NCI-H526 treated with DMSO at 0.1 percent for 48 hours (cell line): ENCODE measurements at regions not wholly inside any gene's neighbourhood (a gene's known extent, or its start where the extent isn't known, plus 50 kb on each side); places are given as distances from the start of the nearest gene placed in this dataset.

Experiments
- DNase-seq: peaks from one replicate; lab custom pipeline; 2025; lab: John Stamatoyannopoulos, UW

DNA sequence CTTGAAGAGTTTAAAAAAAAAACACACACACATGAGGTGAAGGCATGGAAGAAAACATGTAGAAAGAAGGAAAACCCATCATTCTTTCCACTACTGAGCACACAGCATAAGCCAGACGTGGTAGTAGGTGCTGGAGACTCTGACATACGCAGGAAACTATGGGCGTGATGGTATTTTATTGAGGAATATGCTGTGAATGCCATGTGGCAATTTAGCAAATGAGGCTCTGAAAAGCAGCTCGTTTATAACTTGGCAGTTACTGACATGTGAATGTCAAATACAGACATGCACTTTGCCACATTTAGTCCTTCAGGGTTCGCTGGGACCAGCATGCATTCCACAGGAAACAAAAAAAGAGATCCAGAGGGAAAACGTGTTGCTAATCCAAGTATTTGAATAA is 74.3 kb upstream of the IFNAR2 start:
- DNase-seq = peak; percentile 98

DNA sequence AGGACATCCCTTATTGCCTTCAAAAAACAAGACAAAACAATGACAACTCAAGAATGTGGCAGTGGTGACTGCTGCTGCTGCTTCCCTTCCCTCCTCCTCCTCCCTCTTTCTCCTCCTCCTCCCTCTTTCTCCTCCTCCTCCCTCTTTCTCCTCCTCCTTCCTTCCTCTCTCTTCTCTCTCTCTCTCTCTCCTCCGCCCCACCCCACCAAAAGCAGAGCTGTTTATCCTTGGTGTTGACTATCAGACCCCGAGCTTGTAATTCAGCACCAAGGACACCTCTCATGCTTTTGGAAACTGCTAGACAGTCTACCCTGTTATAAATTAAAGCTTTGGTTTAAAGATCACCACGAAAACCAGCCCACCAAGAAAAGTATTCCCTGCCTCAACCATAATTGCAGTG is 72.4 kb upstream of the IFNAR2 start:
- no peak for DNase-seq

DNA sequence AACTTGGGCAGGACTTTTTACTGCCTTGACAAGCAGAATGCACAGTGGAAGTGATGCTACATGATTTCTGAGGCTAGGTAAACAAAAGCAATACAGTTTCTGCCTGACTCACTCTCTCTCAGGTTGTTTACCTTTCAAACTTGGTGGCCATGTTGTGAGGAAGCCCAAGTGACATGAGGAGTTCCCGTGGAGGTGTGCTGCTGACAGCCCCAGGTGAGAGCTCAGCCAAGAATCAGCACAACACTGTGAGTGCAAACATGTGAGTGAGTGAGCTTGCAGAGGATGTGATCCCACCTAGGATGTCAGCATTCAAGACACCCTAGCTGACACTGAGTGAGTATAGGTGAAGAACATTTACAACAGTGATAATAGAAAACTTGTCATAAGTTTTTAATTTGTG is 71.1 kb upstream of the IFNAR2 start:
- DNase-seq = no peak

DNA sequence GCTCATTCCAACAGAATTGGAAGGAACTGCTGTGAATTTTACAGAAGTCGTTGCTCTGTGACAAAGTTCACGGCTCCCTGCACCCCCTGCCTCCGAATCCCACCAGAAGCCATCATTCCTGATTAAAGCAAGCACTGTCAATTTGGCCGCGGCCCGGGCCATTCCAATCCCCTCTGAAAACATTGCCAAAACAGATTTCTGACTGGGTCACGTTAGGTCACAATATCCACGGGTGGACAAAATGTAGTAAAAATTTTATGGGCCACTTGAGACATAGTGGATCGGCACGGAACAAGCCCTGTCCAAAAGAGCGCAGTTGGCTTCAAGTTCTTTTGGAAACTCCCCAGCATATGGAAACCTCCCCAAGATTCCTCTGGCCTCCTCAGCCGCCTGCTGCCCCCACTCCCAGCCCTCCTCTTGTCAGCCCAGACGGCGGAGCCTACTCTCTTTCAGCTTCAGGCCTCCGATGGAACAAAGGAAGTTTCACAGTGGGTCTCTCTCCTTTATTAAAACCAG is 67.2 kb upstream of the IFNAR2 start:
- DNase-seq = no peak

DNA sequence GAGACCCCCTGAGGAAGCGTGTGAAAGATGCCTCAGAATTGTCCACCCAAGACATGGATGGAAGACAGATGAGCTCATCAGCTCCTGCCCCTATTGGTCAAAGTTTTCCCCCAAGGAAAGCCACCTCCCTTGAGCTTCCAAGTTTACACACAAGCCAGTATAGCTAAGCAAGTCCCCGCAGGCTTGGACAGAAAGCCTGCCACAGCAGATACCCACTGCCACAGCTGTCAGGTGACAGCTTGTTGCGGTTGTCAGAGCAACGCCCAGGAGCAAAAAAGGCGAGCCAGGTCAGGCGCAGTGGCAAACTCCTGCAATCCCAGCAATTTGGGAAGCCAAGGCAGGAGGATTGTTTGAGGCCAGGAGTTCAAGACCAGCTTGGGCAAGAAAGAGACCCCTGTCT is 60.9 kb upstream of the IFNAR2 start:
- DNase-seq = no peak

DNA sequence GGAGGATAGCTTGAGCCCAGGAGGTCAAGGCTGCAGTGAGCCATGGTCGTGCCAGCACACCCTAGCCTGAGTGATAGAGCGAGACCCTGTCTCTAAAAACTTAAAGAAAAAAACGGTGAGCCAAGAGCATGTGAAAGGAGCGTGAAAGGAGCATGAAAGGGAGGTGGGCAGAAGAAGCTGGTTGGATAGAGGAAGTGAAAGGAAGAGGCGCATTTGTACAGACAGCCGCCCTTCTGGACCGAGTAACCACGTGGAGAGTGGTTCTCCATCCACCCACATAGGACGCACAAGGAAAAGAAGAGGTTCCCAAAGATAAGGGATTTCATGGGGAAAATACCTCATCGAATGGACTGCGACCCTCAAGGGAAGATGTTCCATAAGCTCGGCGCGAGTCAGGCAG is 60.4 kb upstream of the IFNAR2 start:
- no peak for DNase-seq

DNA sequence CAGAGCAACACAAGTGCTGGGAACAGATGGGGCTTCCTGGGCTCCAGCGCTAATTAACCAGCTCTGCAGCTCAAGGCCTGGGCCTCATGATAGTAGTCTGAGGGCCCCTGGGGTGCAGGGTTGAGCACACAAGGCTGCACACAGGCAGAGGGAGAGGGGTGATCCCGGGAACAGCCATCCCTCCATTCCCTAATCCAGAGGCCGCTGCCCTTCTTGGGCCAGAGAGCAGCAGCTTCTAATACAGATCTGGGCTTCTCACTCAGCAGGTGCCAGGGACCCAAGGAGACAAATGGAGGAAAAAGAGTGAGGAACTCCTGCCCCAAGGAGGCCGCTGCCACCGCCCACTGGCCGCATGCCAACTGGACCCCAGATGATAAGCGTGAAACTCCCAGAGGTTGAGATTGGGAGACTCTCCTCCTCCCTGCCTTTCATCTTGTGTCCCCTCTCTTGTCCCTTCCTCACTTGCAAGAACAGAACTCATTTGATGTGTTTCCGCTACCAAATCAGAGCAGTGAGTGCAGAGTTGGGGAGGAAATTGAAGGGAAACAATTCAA is 58.0 kb upstream of the IFNAR2 start:
- DNase-seq = no peak

DNA sequence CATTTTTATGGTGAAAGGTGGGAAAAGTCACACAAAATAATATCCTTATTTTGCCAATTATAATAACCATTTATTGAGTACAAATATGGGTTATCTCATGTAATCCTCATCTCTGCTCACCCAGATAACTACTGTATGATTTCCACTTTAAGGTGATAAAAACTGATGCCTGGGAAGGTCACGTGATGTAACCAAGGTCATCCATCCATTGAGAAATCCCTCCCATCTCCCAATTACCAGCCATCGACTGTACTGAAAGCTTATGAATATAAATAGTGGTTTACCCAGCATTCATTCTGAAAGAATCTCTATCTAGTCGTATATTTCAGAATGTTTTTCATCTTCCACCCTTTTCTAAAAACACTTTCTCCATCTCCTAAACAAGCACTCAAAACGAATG is 55.0 kb upstream of the IFNAR2 start:
- DNase-seq = no peak
